Lung microvascular endothelial cell (primary cell): ENCODE measurements at regions not wholly inside any gene's neighbourhood (a gene's known extent, or its start where the extent isn't known, plus 50 kb on each side); places are given as distances from the start of the nearest gene placed in this dataset.
A peak's percentile ranks its signal among the peaks of the same experiment; 100 is the strongest.
"Not testable (repeated sequence)": the region's sequence is repeated elsewhere in the genome, so short reads cannot be mapped to it uniquely, and the experiment has no call there.

Experiments
- DNase-seq, 2 donors: peaks; one replicate each; pipeline versions ENCODE4 v3.0.0 to v3.0.0-alpha.2; 2010; ENCODE audit warnings: low read depth in 2 of 2

GRCh38 chr2:95725677-95726076 is 133.9 kb downstream of the TRIM43 start:
- DNase-seq = not testable (repeated sequence)

- not testable (repeated sequence) for DNase-seq
Measured at GRCh38 chr2:95727420-95727819, 135.6 kb downstream of the TRIM43 start.

- DNase-seq = peak; percentile 80 to 84
Measured at GRCh38 chr2:95728878-95729596, 137.2 kb downstream of the TRIM43 start.

GRCh38 chr2:95729597-95729955 is 137.8 kb downstream of the TRIM43 start:
- no peak for DNase-seq

GRCh38 chr2:95730813-95731212 is 139.0 kb downstream of the TRIM43 start:
- DNase-seq = peak in 1 of 2 donors; percentile 6

GRCh38 chr2:95734976-95735890 is 143.4 kb downstream of the TRIM43 start:
- DNase-seq = no peak

- DNase-seq = no peak
Measured at GRCh38 chr2:95738301-95738700, 146.5 kb downstream of the TRIM43 start.

GRCh38 chr2:95752126-95752525 is 160.3 kb downstream of the TRIM43 start:
- not testable (repeated sequence) for DNase-seq

GRCh38 chr2:95753812-95754211 is 162.0 kb downstream of the TRIM43 start:
- not testable (repeated sequence) for DNase-seq

- not testable (repeated sequence) for DNase-seq
Measured at GRCh38 chr2:95754213-95754612, 162.4 kb downstream of the TRIM43 start.

GRCh38 chr2:95754819-95755563 is 163.2 kb downstream of the TRIM43 start:
- DNase-seq = not testable (repeated sequence)

GRCh38 chr2:95755956-95756669 is 164.3 kb downstream of the TRIM43 start:
- DNase-seq = not testable (repeated sequence)

- no peak for DNase-seq
Measured at GRCh38 chr2:95757988-95758387, 166.2 kb downstream of the TRIM43 start.

- DNase-seq = no peak
Measured at GRCh38 chr2:95759481-95760246, 167.9 kb downstream of the TRIM43 start.

- peak in 1 of 2 donors; percentile 12 for DNase-seq
Measured at GRCh38 chr2:95760806-95761525, 169.2 kb downstream of the TRIM43 start.

GRCh38 chr2:95761556-95761955 is 169.8 kb downstream of the TRIM43 start:
- no peak for DNase-seq

- not testable (repeated sequence) for DNase-seq
Measured at GRCh38 chr2:95762023-95763021, 170.5 kb downstream of the TRIM43 start.

- DNase-seq = not testable (repeated sequence)
Measured at GRCh38 chr2:95763074-95763473, 171.3 kb downstream of the TRIM43 start.
